AG10803 (cell line): ENCODE measurements at regions not wholly inside any gene's neighbourhood (a gene's known extent, or its start where the extent isn't known, plus 50 kb on each side); places are given as distances from the start of the nearest gene placed in this dataset.

Experiments used
- DNase-seq: peaks from one replicate; pipeline ENCODE4 v3.0.0; 2010; ENCODE audit warnings: low read depth
- H3K4me3 ChIP-seq: 2 replicates; pipeline ENCODE4 v1.5.1; 2011; ENCODE audit warnings: mild to moderate bottlenecking, low read length, control low read depth
- TF ChIP-seq, protein P1 (sequence below): conservative IDR thresholded peaks from 2 replicates; pipeline ENCODE4 v1.5.1; 2011; ENCODE audit warnings: mild to moderate bottlenecking, low read length, control low read depth, inconsistent platforms

DNA sequence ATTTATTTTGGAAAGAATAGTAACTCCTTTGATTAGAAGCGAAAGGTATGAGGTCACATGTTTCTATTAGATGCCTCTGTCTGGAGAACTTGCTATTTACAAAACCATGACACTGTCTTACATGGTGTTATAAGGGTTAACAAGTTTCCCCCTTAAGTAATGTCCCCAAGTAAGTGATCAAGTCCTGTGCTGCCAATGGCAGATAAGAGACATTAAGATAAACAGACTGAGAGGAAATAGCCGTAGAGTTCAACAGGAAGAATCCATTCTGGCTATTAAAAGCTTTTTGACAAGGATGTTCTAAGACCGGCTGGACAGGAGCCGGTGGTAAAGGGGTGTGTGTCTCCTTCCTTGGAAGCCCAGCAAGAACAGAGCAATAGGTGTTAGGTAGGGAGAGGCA, 257.5 kb downstream of the GADD45G start:
- no peak overlapping the region for H3K4me3 ChIP-seq
- TF ChIP-seq, protein P1, sequence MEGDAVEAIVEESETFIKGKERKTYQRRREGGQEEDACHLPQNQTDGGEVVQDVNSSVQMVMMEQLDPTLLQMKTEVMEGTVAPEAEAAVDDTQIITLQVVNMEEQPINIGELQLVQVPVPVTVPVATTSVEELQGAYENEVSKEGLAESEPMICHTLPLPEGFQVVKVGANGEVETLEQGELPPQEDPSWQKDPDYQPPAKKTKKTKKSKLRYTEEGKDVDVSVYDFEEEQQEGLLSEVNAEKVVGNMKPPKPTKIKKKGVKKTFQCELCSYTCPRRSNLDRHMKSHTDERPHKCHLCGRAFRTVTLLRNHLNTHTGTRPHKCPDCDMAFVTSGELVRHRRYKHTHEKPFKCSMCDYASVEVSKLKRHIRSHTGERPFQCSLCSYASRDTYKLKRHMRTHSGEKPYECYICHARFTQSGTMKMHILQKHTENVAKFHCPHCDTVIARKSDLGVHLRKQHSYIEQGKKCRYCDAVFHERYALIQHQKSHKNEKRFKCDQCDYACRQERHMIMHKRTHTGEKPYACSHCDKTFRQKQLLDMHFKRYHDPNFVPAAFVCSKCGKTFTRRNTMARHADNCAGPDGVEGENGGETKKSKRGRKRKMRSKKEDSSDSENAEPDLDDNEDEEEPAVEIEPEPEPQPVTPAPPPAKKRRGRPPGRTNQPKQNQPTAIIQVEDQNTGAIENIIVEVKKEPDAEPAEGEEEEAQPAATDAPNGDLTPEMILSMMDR = no peak

GRCh38 chr9:89863141-89863540, 258.3 kb downstream of the GADD45G start:
- TF ChIP-seq, protein P1 = no peak
- no peak for DNase-seq
- H3K4me3 ChIP-seq = no peak overlapping the region

More for the DNA sequence above, 257.5 kb downstream of the GADD45G start:
- DNase-seq = no peak

- DNase-seq = no peak
- TF ChIP-seq, protein P1 = no peak
- no peak overlapping the region for H3K4me3 ChIP-seq
Observed at GRCh38 chr9:89863837-89864236, 259.0 kb downstream of the GADD45G start.

DNA sequence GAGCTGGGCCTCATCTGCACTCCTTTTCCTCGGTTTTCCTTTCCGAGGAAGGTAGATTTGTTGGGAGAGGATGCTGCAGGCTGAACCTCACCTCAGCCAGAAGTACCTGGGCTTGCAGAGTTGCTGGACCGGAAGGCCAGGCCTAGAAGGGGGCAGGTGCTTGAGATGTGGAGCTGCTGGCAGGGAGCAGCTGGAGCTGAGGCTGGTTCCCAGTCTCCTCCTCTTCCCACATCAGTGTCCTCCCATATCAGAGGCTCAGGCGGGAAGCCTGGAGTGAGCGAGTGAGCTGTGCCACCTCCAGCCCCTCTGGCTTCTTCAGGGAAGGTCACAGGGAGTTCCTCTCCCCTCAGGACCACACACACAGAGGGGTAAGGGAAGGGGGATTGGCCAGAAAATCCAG, 259.4 kb downstream of the GADD45G start:
- TF ChIP-seq, protein P1 = no peak
- no peak overlapping the region for H3K4me3 ChIP-seq
- no peak for DNase-seq

GRCh38 chr9:89864731-89865130, 259.9 kb downstream of the GADD45G start:
- no peak for DNase-seq
- TF ChIP-seq, protein P1 = no peak
- no peak overlapping the region for H3K4me3 ChIP-seq

DNA sequence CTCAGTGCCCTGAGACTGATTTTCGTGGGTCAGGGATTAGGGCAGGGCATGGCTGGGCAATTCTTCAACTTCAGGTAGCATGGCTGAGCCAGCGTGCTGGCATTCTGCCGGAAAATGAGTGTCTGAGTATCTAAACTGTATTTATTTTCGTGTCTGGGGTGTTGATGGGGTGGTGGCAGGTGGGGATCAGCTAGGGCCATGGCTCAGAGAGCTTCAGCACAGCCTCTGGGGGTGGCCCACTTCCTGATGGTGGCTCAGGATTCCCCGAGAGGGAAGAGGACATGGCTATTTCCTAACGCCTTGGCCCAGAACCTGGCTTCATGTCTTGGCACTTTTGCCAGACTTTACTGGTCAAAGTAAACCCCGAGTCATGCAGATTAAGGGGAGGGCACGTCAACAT, 260.5 kb downstream of the GADD45G start:
- no peak overlapping the region for H3K4me3 ChIP-seq
- TF ChIP-seq, protein P1 = no peak
- no peak for DNase-seq

DNA sequence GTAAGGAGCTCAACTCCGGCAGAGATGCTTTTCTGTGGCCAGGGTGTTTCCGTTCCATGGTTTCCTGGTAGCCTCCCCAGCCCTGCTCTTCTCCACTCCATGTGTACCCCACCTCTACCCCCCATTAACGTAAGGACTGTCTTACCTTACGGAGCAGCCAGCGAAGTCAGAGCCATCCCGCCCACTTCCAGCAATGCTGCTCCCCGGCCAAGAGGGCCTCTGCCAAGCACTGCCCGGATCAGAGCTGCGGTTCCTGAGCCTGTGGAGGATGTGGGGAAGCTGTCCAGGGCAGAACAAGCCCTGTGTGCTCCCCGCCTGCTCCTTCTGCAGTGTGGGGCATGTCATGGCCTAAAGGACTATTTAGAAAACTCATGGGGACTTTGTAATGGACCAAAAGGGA, 261.2 kb downstream of the GADD45G start:
- TF ChIP-seq, protein P1 = no peak
- no peak overlapping the region for H3K4me3 ChIP-seq
- no peak for DNase-seq
